Endodermal cell (in vitro differentiated cells): ENCODE measurements at regions not wholly inside any gene's neighbourhood (a gene's known extent, or its start where the extent isn't known, plus 50 kb on each side); places are given as distances from the start of the nearest gene placed in this dataset.
A peak's percentile ranks its signal among the peaks of the same experiment; 100 is the strongest.
"Not testable (repeated sequence)": the region's sequence is repeated elsewhere in the genome, so short reads cannot be mapped to it uniquely, and the experiment has no call there.

Source experiments
- DNase-seq: peaks from one replicate; pipeline ENCODE4 v3.0.0-alpha.2; 2017
- H3K27ac ChIP-seq: 2 replicates; pipeline ENCODE4 v1.5.1; 2013; ENCODE audit warnings: mild to moderate bottlenecking, low read depth, low read length, moderate library complexity
- H3K27me3 ChIP-seq: 2 replicates; pipeline ENCODE4 v1.6.1; 2013; ENCODE audit warnings: mild to moderate bottlenecking, low read length, moderate library complexity; ENCODE audit not compliant: insufficient read depth, control insufficient read depth, poor library complexity, severe bottlenecking
- H3K36me3 ChIP-seq: 2 replicates; pipeline ENCODE4 v1.7.0; 2013; ENCODE audit warnings: mild to moderate bottlenecking, low read length, moderate library complexity; ENCODE audit not compliant: control insufficient read depth, insufficient read depth
- H3K4me1 ChIP-seq: one replicate; pipeline ENCODE4 v1.7.0; 2013; ENCODE audit warnings: low read length; ENCODE audit not compliant: control insufficient read depth, insufficient read depth
- H3K4me3 ChIP-seq: 2 replicates; pipeline ENCODE4 v1.5.1; 2013; ENCODE audit warnings: mild to moderate bottlenecking, low read length, moderate library complexity
- H3K9ac ChIP-seq: 2 replicates; pipeline ENCODE4 v1.6.1; 2013; ENCODE audit warnings: mild to moderate bottlenecking, low read length, moderate library complexity; ENCODE audit not compliant: poor library complexity, severe bottlenecking; ENCODE audit errors: extremely low read depth
- H3K9me3 ChIP-seq: 2 replicates; pipeline ENCODE4 v1.6.1; 2013; ENCODE audit warnings: mild to moderate bottlenecking, low read length, moderate library complexity; ENCODE audit not compliant: control insufficient read depth
- H3K27ac Mint-ChIP-seq: 2 replicates; pipeline ENCODE4 v1.8.0; 2020; ENCODE audit warnings: mixed read lengths
- H3K27me3 Mint-ChIP-seq: 2 replicates; pipeline ENCODE4 v1.8.0; 2021; ENCODE audit warnings: mild to moderate bottlenecking, mixed read lengths; ENCODE audit not compliant: insufficient read depth
- H3K36me3 Mint-ChIP-seq: 2 replicates; pipeline ENCODE4 v1.8.0; 2020; ENCODE audit warnings: low read depth, mixed read lengths
- H3K4me1 Mint-ChIP-seq: 2 replicates; pipeline ENCODE4 v1.8.0; 2020; ENCODE audit warnings: mixed read lengths
- H3K4me3 Mint-ChIP-seq: 2 replicates; pipeline ENCODE4 v1.8.0; 2020; ENCODE audit warnings: mild to moderate bottlenecking, moderate library complexity, mixed read lengths
- H3K9me3 Mint-ChIP-seq: 2 replicates; pipeline ENCODE4 v1.8.0; 2020; ENCODE audit warnings: mild to moderate bottlenecking, mixed read lengths
- WGBS, 2 experiments: methylation state at CpG; one replicate each; pipeline versions ENCODE4 v1.1.5 to v1.1.7; 2013; ENCODE audit warnings: missing lambda C conversion rate in 2 of 2, mixed read lengths in 1 of 2; ENCODE audit not compliant: insufficient coverage in 1 of 2, insufficient read length in 1 of 2; 5-methylcytosine and 5-hydroxymethylcytosine counted together
- TF ChIP-seq, protein P1 (sequence below): fragments of 200-600 bp; sonication (generic); conservative IDR thresholded peaks from 2 replicates; pipeline ENCODE4 v1.5.0; 2021; ENCODE audit warnings: antibody characterized with exemption, mild to moderate bottlenecking

DNA sequence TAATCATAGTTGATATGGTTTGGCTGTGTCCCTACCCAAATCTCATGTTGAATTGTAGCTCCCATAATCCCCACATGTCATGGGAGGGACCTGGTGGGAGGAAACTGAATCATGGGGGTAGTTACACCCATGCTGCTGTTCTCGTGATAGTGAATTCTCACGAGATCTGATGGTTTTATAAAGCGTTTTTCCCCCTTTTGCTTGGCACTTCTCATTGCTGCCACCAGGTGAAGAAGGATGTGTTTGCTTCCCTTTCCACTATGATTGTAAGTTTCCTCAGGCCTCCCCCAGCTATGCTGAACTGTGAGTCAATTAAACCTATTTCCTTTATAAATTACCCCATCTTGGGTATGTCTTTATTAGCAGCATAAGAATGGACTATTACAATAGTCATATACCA lies 86.0 kb upstream of the MID1 start:
- not testable (repeated sequence) for H3K9ac ChIP-seq, H3K4me3 Mint-ChIP-seq, H3K4me1 ChIP-seq, H3K4me1 Mint-ChIP-seq, H3K36me3 ChIP-seq, H3K4me3 ChIP-seq, H3K27ac ChIP-seq, DNase-seq, H3K27me3 Mint-ChIP-seq, H3K9me3 ChIP-seq, H3K27ac Mint-ChIP-seq, H3K27me3 ChIP-seq, H3K36me3 Mint-ChIP-seq
- peaks cover 34% of the 10 kb centered on the region for H3K9me3 Mint-ChIP-seq
- TF ChIP-seq, protein P1, sequence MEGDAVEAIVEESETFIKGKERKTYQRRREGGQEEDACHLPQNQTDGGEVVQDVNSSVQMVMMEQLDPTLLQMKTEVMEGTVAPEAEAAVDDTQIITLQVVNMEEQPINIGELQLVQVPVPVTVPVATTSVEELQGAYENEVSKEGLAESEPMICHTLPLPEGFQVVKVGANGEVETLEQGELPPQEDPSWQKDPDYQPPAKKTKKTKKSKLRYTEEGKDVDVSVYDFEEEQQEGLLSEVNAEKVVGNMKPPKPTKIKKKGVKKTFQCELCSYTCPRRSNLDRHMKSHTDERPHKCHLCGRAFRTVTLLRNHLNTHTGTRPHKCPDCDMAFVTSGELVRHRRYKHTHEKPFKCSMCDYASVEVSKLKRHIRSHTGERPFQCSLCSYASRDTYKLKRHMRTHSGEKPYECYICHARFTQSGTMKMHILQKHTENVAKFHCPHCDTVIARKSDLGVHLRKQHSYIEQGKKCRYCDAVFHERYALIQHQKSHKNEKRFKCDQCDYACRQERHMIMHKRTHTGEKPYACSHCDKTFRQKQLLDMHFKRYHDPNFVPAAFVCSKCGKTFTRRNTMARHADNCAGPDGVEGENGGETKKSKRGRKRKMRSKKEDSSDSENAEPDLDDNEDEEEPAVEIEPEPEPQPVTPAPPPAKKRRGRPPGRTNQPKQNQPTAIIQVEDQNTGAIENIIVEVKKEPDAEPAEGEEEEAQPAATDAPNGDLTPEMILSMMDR: peak; percentile 49
- WGBS, 2 experiments: 80 to 90% methylated on average over 1 to 3 of the region's 3 CpGs

DNA sequence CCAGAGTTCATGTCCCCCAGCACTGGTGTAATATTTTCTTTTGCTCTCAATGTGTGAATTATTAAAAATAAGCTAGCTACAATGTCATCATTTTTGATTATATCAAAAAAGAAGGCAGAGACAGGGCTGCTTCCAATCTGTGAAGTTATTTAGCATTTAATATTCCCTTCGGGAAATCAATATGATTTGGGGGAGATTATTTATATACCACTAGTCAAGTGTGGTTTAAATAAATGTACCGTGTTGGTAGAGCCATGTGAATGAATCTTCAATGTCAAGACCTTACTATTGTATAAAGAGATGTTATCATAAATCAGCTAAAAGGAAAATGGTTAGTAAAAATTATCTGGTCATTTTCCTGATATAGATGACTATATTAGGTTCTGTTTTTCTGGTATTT lies 87.4 kb upstream of the MID1 start:
- Mint-ChIP-seq H3K27ac (no peak overlapping the region), H3K36me3 (no peaks in the 10 kb centered on the region), H3K27me3 (no peaks in the 10 kb centered on the region), H3K9me3 (peaks cover 37% of the 10 kb centered on the region), H3K4me1 (no peaks in the 10 kb centered on the region), H3K4me3 (no peak overlapping the region)
- 93% methylated on average over 2 of the region's 2 CpGs; no CpG with 5 or more reads in 1 of the 2 experiments for WGBS, 2 experiments
- TF ChIP-seq, protein P1: no peak
- H3K4me3 ChIP-seq: no peak overlapping the region
- no peak overlapping the region for H3K27ac ChIP-seq
- DNase-seq: no peak
- no peaks in the 10 kb centered on the region for H3K36me3 ChIP-seq
- H3K4me1 ChIP-seq: no peaks in the 10 kb centered on the region
- no peak overlapping the region for H3K9ac ChIP-seq
- H3K27me3 ChIP-seq: no peaks in the 10 kb centered on the region
- H3K9me3 ChIP-seq: no peaks in the 10 kb centered on the region

DNA sequence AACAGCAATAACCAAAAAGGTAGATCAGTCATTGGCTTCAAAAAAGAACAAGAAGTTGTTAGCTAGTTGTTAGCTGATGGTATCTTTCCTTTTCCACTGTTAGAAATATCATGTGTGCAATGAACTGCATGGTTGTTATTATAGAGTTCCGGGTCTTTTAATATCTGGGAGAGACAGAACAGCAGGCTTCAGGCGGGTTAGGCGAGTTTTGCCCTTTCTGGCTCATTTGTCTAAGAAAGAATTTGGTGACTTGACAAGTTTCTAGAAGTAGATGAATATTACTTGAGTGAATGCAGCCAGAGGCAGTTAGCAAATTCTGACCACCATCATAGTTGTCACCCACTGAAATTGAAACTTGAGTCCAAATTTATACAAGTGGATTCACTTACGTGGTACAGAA lies 88.9 kb upstream of the MID1 start:
- no peak for DNase-seq
- Histone ChIP-seq H3K4me3 (no peak overlapping the region), H3K9ac (no peak overlapping the region), H3K27ac (no peak overlapping the region), H3K36me3 (no peaks in the 10 kb centered on the region), H3K27me3 (no peaks in the 10 kb centered on the region), H3K4me1 (no peaks in the 10 kb centered on the region), H3K9me3 (no peaks in the 10 kb centered on the region)
- WGBS, 2 experiments: 93% methylated on average over 4 of the region's 4 CpGs; no CpG with 5 or more reads in 1 of the 2 experiments
- Mint-ChIP-seq H3K4me1 (no peaks in the 10 kb centered on the region), H3K4me3 (no peak overlapping the region), H3K9me3 (peaks cover 50% of the 10 kb centered on the region), H3K36me3 (no peaks in the 10 kb centered on the region), H3K27ac (no peak overlapping the region), H3K27me3 (no peaks in the 10 kb centered on the region)
- TF ChIP-seq, protein P1: no peak
